ENCODE measurements at regions not wholly inside any gene's neighbourhood (a gene's known extent, or its start where the extent isn't known, plus 50 kb on each side); places are given as distances from the start of the nearest gene placed in this dataset.

GRCh38 chr20:17858450-17859001 is 110.1 kb downstream of the SNX5 start:
- H3K27me3 ChIP-seq (ENCODE audit: insufficient read depth, low read length, poor library complexity) = peaks cover 5% of the 10 kb centered on the region
- H3K27ac ChIP-seq (ENCODE audit: low read length) = no peak overlapping the region
- no peak for TF ChIP-seq EZH2 (IDR thresholded peaks at IDR 0.05; ENCODE audit: borderline replicate concordance, low read depth, low read length, severe bottlenecking)
- no peak for TF ChIP-seq CTCF (IDR thresholded peaks at IDR 0.05; ENCODE audit: borderline replicate concordance, extremely low read depth, low read length, poor library complexity, severe bottlenecking)
- no peaks in the 10 kb centered on the region for H3K36me3 ChIP-seq (ENCODE audit: insufficient read depth, low read length)
- H3K79me2 ChIP-seq (ENCODE audit: insufficient read depth, low read length) = no peaks in the 10 kb centered on the region
- H3K9ac ChIP-seq (ENCODE audit: low read depth, low read length) = no peak overlapping the region
- DNase-seq (no peak), ATAC-seq (ENCODE audit: insufficient read depth, low read depth) (no peak)
- no peak overlapping the region for H3K4me3 ChIP-seq (ENCODE audit: low read depth in 1 of 2, low read length in 2 of 2)
- H3K4me1 ChIP-seq (ENCODE audit: insufficient read depth, low read length) = peaks cover 11% of the 10 kb centered on the region
- no peaks in the 10 kb centered on the region; the same call in 1 of the 2 replicates for H4K20me1 ChIP-seq (ENCODE audit: insufficient read depth, low read length)
- H3K4me2 ChIP-seq (ENCODE audit: insufficient read depth, low read length) = no peak overlapping the region
- H3K9me3 ChIP-seq (ENCODE audit: insufficient read depth, low read length, severe bottlenecking) = no peaks in the 10 kb centered on the region
- no peak overlapping the region for H2AFZ ChIP-seq (ENCODE audit: low read depth, low read length)

GRCh38 chr20:17857639-17858449 is 110.8 kb downstream of the SNX5 start:
- H3K79me2 ChIP-seq (ENCODE audit: insufficient read depth, low read length) = no peaks in the 10 kb centered on the region
- no peak overlapping the region for H2AFZ ChIP-seq (ENCODE audit: low read depth, low read length)
- no peaks in the 10 kb centered on the region; the same call in 1 of the 2 replicates for H4K20me1 ChIP-seq (ENCODE audit: insufficient read depth, low read length)
- no peaks in the 10 kb centered on the region for H3K36me3 ChIP-seq (ENCODE audit: insufficient read depth, low read length)
- TF ChIP-seq CTCF (IDR thresholded peaks at IDR 0.05; ENCODE audit: borderline replicate concordance, extremely low read depth, low read length, poor library complexity, severe bottlenecking) = no peak
- no peak for TF ChIP-seq EZH2 (IDR thresholded peaks at IDR 0.05; ENCODE audit: borderline replicate concordance, low read depth, low read length, severe bottlenecking)
- H3K4me1 ChIP-seq (ENCODE audit: insufficient read depth, low read length) = peaks cover 11% of the 10 kb centered on the region
- H3K4me2 ChIP-seq (ENCODE audit: insufficient read depth, low read length) = no peak overlapping the region
- no peak for ATAC-seq (ENCODE audit: insufficient read depth, low read depth)
- no peaks in the 10 kb centered on the region for H3K9me3 ChIP-seq (ENCODE audit: insufficient read depth, low read length, severe bottlenecking)
- H3K9ac ChIP-seq (ENCODE audit: low read depth, low read length) = no peak overlapping the region
- H3K4me3 ChIP-seq (ENCODE audit: low read depth in 1 of 2, low read length in 2 of 2) = no peak overlapping the region
- H3K27me3 ChIP-seq (ENCODE audit: insufficient read depth, low read length, poor library complexity) = peaks cover 5% of the 10 kb centered on the region
- no peak for DNase-seq
- no peak overlapping the region for H3K27ac ChIP-seq (ENCODE audit: low read length)

GRCh38 chr20:17856837-17857605 is 111.6 kb downstream of the SNX5 start:
- no peaks in the 10 kb centered on the region for H3K79me2 ChIP-seq (ENCODE audit: insufficient read depth, low read length)
- H2AFZ ChIP-seq (ENCODE audit: low read depth, low read length) = no peak overlapping the region
- no peak overlapping the region for H3K9ac ChIP-seq (ENCODE audit: low read depth, low read length)
- no peak for ATAC-seq (ENCODE audit: insufficient read depth, low read depth)
- no peaks in the 10 kb centered on the region for H3K9me3 ChIP-seq (ENCODE audit: insufficient read depth, low read length, severe bottlenecking)
- peaks cover 5% of the 10 kb centered on the region for H3K27me3 ChIP-seq (ENCODE audit: insufficient read depth, low read length, poor library complexity)
- no peak overlapping the region for H3K4me2 ChIP-seq (ENCODE audit: insufficient read depth, low read length)
- H3K4me1 ChIP-seq (ENCODE audit: insufficient read depth, low read length) = peaks cover 11% of the 10 kb centered on the region
- no peak for DNase-seq
- no peak overlapping the region for H3K4me3 ChIP-seq (ENCODE audit: low read depth in 1 of 2, low read length in 2 of 2)
- H4K20me1 ChIP-seq (ENCODE audit: insufficient read depth, low read length) = no peaks in the 10 kb centered on the region; the same call in 1 of the 2 replicates
- H3K36me3 ChIP-seq (ENCODE audit: insufficient read depth, low read length) = no peaks in the 10 kb centered on the region
- TF ChIP-seq CTCF (IDR thresholded peaks at IDR 0.05; ENCODE audit: borderline replicate concordance, extremely low read depth, low read length, poor library complexity, severe bottlenecking) (no peak), EZH2 (IDR thresholded peaks at IDR 0.05; ENCODE audit: borderline replicate concordance, low read depth, low read length, severe bottlenecking) (no peak)
- no peak overlapping the region; the same call in 1 of the 2 replicates for H3K27ac ChIP-seq (ENCODE audit: low read length)

Data from DND-41 (cell line).